ENCODE measurements at regions not wholly inside any gene's neighbourhood (a gene's known extent, or its start where the extent isn't known, plus 50 kb on each side); places are given as distances from the start of the nearest gene placed in this dataset.

DNA sequence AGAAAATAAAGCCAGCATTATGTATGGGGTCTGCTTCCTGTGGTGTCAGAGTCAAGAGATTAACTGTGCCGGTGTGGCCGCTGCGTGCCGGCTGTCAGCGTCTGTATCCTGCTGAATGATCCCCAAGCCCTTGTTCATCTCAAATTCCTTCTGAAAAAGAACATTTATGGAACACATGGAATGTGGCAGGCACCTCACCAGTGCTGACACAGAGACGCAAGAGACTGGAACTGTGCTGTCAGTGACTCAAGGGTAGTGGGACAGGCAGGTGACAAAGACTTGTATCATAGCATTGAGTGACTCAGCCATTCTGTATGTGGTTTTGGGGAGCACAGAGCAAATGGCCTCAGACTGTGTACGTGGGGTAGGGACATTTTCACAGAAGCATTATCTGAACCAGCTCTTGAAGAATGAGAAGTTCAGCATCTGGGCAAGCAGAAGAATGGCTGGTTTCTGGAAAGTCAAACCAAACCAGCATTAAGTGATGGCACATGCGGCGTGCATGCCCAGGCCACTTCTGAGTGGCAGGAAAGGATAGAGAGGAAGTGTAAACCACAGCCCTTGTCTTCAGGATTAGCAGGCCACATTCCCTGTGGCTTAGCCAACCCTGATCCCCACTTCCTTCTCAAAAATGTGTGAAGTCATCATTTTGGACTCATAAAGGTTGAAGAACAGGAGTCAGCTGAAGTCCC is 54.0 kb upstream of the IRS2 start:
- DNase-seq (ENCODE audit: extremely low read depth in 1 of 4, low spot score in 3 of 4) (no peak), ATAC-seq (no peak), FAIRE-seq (no peak)
- H3K27me3 ChIP-seq (ENCODE audit: control insufficient read depth in 2 of 2, insufficient read depth in 2 of 2, low read length in 2 of 2): peaks cover 14 to 49% of the 10 kb centered on the region in 2 experiments; a peak in 4 of 5 replicates
- H3K4me1 ChIP-seq (replicated peaks in 1 of 2; ENCODE audit: control insufficient read depth in 2 of 2, insufficient read depth in 2 of 2, low read length in 2 of 2): no peaks in the 10 kb centered on the region
- H4K20me1 ChIP-seq (replicated peaks; ENCODE audit: control insufficient read depth, insufficient read depth, low read length): no peaks in the 10 kb centered on the region
- no peak overlapping the region for H3K27ac ChIP-seq (ENCODE audit: extremely low read depth, low read depth, low read length)
- no TSS peak for BruUV-seq (replicated peaks)
- H3K9ac ChIP-seq (ENCODE audit: insufficient read depth in 1 of 2, low read depth in 2 of 2, low read length in 2 of 2): no peak overlapping the region
- POLR2A ChIA-PET: no interaction called here
- no peaks in the 10 kb centered on the region for H3K79me2 ChIP-seq (ENCODE audit: control insufficient read depth, insufficient read depth, low read length)
- in situ Hi-C loops (cut with MboI) (no loop called here), intact Hi-C loops (cut with micrococcal nuclease) (no loop called here)
- H3K4me3 ChIP-seq: no peak overlapping the region
- H2AFZ ChIP-seq (ENCODE audit: low read depth, low read length): no peak overlapping the region
- H3K4me2 ChIP-seq (ENCODE audit: insufficient read depth, low read length): no peak overlapping the region
- CTCF ChIA-PET (ENCODE audit: low intra/inter-chr PET ratio): no interaction called here
- H3K36me3 ChIP-seq (ENCODE audit: control insufficient read depth, insufficient read depth, low read length): no peaks in the 10 kb centered on the region
- no peaks in the 10 kb centered on the region for H3K9me3 ChIP-seq (replicated peaks; ENCODE audit: control insufficient read depth, insufficient read depth, low read depth, low read length)
- TF ChIP-seq ZNF263 (CRISPR knock-in tag; IDR thresholded peaks at IDR 0.05; ENCODE audit: borderline replicate concordance) (0 out of 2 replicates have a peak, but pooled peaks have one; percentile 22), ZNF3 (CRISPR knock-in tag; IDR thresholded peaks at IDR 0.05) (no peak), FOSL1 (tag; conservative IDR thresholded peaks at IDR 0.05) (peak; percentile 62), NFE2 (IDR thresholded peaks at IDR 0.05; ENCODE audit: low read depth) (0 out of 2 replicates have a peak, but pooled peaks have one; percentile 22)
- H3K9me1 ChIP-seq (ENCODE audit: control insufficient read depth, insufficient read depth, low read length): no peaks in the 10 kb centered on the region
- 0% methylated on average over 4 of the region's 9 CpGs for WGBS (ENCODE audit: insufficient coverage, low coverage, missing lambda C conversion rate)
